ENCODE measurements at regions not wholly inside any gene's neighbourhood (a gene's known extent, or its start where the extent isn't known, plus 50 kb on each side); places are given as distances from the start of the nearest gene placed in this dataset.

DNA sequence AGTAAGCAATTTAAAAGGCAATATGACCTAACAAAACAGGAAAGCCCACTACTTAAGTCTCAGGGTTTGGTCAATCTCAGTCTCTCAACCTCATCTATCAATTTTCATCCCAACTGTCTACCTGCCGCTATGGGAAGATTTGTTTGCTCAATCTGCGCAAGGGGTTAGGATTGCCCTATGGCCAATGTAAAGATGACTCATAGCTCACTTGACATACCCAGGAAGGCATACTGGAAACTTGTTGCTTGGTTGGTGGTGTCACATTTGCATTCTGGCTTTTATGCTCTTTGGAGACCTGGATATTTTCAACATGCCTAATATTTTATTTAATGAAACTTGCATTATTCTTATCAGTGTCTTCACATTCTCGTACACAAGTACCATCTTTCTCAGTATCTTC lies 78.1 kb upstream of the TMEM196 start:
- no peak for DNase-seq (ENCODE audit: low read depth in 2 of 2)
- no peak overlapping the region for H3K4me3 ChIP-seq (replicated peaks in 1 of 2; ENCODE audit: low read depth in 2 of 2, low read length in 2 of 2)
- TF ChIP-seq, protein P1, sequence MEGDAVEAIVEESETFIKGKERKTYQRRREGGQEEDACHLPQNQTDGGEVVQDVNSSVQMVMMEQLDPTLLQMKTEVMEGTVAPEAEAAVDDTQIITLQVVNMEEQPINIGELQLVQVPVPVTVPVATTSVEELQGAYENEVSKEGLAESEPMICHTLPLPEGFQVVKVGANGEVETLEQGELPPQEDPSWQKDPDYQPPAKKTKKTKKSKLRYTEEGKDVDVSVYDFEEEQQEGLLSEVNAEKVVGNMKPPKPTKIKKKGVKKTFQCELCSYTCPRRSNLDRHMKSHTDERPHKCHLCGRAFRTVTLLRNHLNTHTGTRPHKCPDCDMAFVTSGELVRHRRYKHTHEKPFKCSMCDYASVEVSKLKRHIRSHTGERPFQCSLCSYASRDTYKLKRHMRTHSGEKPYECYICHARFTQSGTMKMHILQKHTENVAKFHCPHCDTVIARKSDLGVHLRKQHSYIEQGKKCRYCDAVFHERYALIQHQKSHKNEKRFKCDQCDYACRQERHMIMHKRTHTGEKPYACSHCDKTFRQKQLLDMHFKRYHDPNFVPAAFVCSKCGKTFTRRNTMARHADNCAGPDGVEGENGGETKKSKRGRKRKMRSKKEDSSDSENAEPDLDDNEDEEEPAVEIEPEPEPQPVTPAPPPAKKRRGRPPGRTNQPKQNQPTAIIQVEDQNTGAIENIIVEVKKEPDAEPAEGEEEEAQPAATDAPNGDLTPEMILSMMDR (IDR thresholded peaks at IDR 0.05; ENCODE audit: low read depth, low read length) = no peak

DNA sequence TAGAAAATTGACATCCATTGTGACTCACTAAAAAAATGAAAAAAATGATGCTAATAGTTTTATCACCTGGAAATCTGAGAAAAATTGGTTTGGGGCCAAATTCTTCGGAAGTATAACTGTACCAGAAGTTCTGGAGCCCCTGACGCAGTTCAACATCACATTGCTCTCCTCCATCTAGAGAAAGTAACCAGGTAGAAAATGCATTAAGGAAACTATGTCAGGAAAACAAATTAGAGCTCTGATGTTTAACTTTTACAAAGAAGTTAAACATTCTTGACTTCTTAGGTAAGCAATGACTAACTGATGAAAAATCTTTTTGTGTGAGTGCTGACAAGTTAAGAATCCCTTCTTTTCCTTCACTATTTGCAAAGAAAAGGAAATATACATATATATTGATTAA lies 61.1 kb upstream of the TMEM196 start:
- TF ChIP-seq, protein P1 (IDR thresholded peaks at IDR 0.05; ENCODE audit: low read depth, low read length) = no peak
- peak in 1 of 2 donors; percentile 2 for DNase-seq (ENCODE audit: low read depth in 2 of 2)
- H3K4me3 ChIP-seq (replicated peaks in 1 of 2; ENCODE audit: low read depth in 2 of 2, low read length in 2 of 2) = no peak overlapping the region

DNA sequence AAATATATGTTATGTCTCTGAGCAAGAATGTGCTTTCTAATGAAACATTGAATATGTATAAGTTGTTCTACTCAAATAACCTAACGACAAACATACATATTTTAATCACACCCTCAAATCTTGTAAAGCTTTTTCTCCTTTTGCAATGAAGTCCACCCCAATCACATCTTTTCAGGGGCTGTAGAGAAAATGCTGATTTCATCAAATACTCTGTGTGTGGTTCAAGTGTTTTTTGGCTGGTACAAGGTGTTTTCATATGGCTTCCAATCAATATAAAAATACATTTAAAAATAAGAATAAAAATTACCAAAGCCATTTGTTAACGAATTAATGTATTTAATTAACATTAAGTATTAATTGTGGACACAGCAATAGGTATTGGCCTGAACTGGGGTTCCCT lies 57.2 kb upstream of the TMEM196 start:
- TF ChIP-seq, protein P1 (IDR thresholded peaks at IDR 0.05; ENCODE audit: low read depth, low read length) = no peak
- DNase-seq (ENCODE audit: low read depth in 2 of 2) = no peak
- H3K4me3 ChIP-seq (replicated peaks in 1 of 2; ENCODE audit: low read depth in 2 of 2, low read length in 2 of 2) = no peak overlapping the region

All from cardiac fibroblast (primary cell).